HFFc6 (cell line): ENCODE measurements at regions not wholly inside any gene's neighbourhood (a gene's known extent, or its start where the extent isn't known, plus 50 kb on each side); places are given as distances from the start of the nearest gene placed in this dataset.

Source experiments
- DNase-seq: peaks from one replicate; pipeline ENCODE4 v3.0.0-alpha.2; 2018
- H3K27ac Mint-ChIP-seq: 2 replicates; pipeline ENCODE4 v1.8.0; 2020; ENCODE audit warnings: mild to moderate bottlenecking, mixed read lengths
- H3K27me3 Mint-ChIP-seq: 2 replicates; pipeline ENCODE4 v1.8.0; 2021; ENCODE audit warnings: mild to moderate bottlenecking, moderate library complexity, mixed read lengths; ENCODE audit not compliant: insufficient read depth
- H3K36me3 Mint-ChIP-seq: 2 replicates; pipeline ENCODE4 v1.8.0; 2021; ENCODE audit warnings: low read depth, mixed read lengths
- H3K4me1 Mint-ChIP-seq: 2 replicates; pipeline ENCODE4 v1.8.0; 2020; ENCODE audit warnings: low read depth, mixed read lengths
- H3K4me3 Mint-ChIP-seq: 2 replicates; pipeline ENCODE4 v1.8.0; 2020; ENCODE audit warnings: mild to moderate bottlenecking, moderate library complexity, mixed read lengths
- H3K9me3 Mint-ChIP-seq: 2 replicates; pipeline ENCODE4 v1.8.0; 2020; ENCODE audit warnings: mild to moderate bottlenecking, mixed read lengths
- CTCF ChIP-seq: fragments of 200-600 bp; sonication (generic); IDR thresholded peaks from 2 replicates; pipeline ENCODE4 v1.5.0; 2021; ENCODE audit warnings: antibody characterized with exemption, mild to moderate bottlenecking

- Mint-ChIP-seq H3K4me3 (peak overlapping the region; percentile 8; the same call in 1 of the 2 replicates), H3K27ac (peak overlapping the region; percentile 72), H3K4me1 (peaks cover 86% of the 10 kb centered on the region), H3K9me3 (no peaks in the 10 kb centered on the region), H3K36me3 (no peaks in the 10 kb centered on the region), H3K27me3 (peaks cover 2% of the 10 kb centered on the region; the same call in 1 of the 2 replicates)
- no peak for DNase-seq
- TF ChIP-seq CTCF = no peak
Observed at GRCh38 chr5:68419637-68420452, 204.3 kb downstream of the PIK3R1 start.

- Mint-ChIP-seq H3K4me1 (peaks cover 87% of the 10 kb centered on the region), H3K36me3 (no peaks in the 10 kb centered on the region), H3K9me3 (no peaks in the 10 kb centered on the region), H3K4me3 (no peak overlapping the region), H3K27ac (peak overlapping the region; percentile 72), H3K27me3 (peaks cover 2% of the 10 kb centered on the region; the same call in 1 of the 2 replicates)
- DNase-seq = no peak
- TF ChIP-seq CTCF = no peak
Observed at GRCh38 chr5:68420476-68421344, 205.2 kb downstream of the PIK3R1 start.

- H3K27ac Mint-ChIP-seq = 0 out of 2 replicates have a peak overlapping the region, but pooled peaks have one; percentile 0
- peaks cover 85% of the 10 kb centered on the region for H3K4me1 Mint-ChIP-seq
- TF ChIP-seq CTCF = no peak
- H3K36me3 Mint-ChIP-seq = no peaks in the 10 kb centered on the region
- H3K27me3 Mint-ChIP-seq = no peaks in the 10 kb centered on the region
- no peak overlapping the region for H3K4me3 Mint-ChIP-seq
- DNase-seq = no peak
- no peaks in the 10 kb centered on the region for H3K9me3 Mint-ChIP-seq
Observed at GRCh38 chr5:68421485-68422220, 206.1 kb downstream of the PIK3R1 start.

- peaks cover 73% of the 10 kb centered on the region for H3K4me1 Mint-ChIP-seq
Observed at GRCh38 chr5:68423154-68423811, 207.7 kb downstream of the PIK3R1 start.

More at GRCh38 chr5:68423154-68423811, 207.7 kb downstream of the PIK3R1 start:
- H3K27me3 Mint-ChIP-seq = no peaks in the 10 kb centered on the region
- DNase-seq = peak; percentile 32
- H3K4me3 Mint-ChIP-seq = no peak overlapping the region
- peak overlapping the region; percentile 79 for H3K27ac Mint-ChIP-seq
- no peak for TF ChIP-seq CTCF
- H3K36me3 Mint-ChIP-seq = no peaks in the 10 kb centered on the region
- H3K9me3 Mint-ChIP-seq = no peaks in the 10 kb centered on the region
